Prostate gland (tissue), 2 donors: ENCODE measurements at regions not wholly inside any gene's neighbourhood (a gene's known extent, or its start where the extent isn't known, plus 50 kb on each side); places are given as distances from the start of the nearest gene placed in this dataset.

ENCODE experiments used
- CTCF ChIP-seq, 4 experiments: fragments of 200-600 bp in 2 of 4; fragments of 450-650 bp in 2 of 4; sonication (generic) in 2 of 4; IDR thresholded peaks; 1 replicate in 3 of 4; 2 replicates in 1 of 4; pipeline ENCODE4 v1.5.1; 2016 to 2019; ENCODE audit warnings: antibody characterized with exemption in 4 of 4, mild to moderate bottlenecking in 2 of 4, moderate library complexity in 2 of 4
- POLR2A ChIP-seq: fragments of 450-650 bp; IDR thresholded peaks from one replicate; pipeline ENCODE4 v1.6.1; 2016; ENCODE audit warnings: antibody characterized with exemption, mild to moderate bottlenecking

- TF ChIP-seq POLR2A (no peak), CTCF (IDR thresholded peaks at IDR 0.05) (no peak)
These were observed 222.0 kb upstream of the PKN2 start for GRCh38 chr1:88462096-88462487.
